ENCODE measurements at regions not wholly inside any gene's neighbourhood (a gene's known extent, or its start where the extent isn't known, plus 50 kb on each side); places are given as distances from the start of the nearest gene placed in this dataset.
"Not testable (repeated sequence)": the region's sequence is repeated elsewhere in the genome, so short reads cannot be mapped to it uniquely, and the experiment has no call there.

DNA sequence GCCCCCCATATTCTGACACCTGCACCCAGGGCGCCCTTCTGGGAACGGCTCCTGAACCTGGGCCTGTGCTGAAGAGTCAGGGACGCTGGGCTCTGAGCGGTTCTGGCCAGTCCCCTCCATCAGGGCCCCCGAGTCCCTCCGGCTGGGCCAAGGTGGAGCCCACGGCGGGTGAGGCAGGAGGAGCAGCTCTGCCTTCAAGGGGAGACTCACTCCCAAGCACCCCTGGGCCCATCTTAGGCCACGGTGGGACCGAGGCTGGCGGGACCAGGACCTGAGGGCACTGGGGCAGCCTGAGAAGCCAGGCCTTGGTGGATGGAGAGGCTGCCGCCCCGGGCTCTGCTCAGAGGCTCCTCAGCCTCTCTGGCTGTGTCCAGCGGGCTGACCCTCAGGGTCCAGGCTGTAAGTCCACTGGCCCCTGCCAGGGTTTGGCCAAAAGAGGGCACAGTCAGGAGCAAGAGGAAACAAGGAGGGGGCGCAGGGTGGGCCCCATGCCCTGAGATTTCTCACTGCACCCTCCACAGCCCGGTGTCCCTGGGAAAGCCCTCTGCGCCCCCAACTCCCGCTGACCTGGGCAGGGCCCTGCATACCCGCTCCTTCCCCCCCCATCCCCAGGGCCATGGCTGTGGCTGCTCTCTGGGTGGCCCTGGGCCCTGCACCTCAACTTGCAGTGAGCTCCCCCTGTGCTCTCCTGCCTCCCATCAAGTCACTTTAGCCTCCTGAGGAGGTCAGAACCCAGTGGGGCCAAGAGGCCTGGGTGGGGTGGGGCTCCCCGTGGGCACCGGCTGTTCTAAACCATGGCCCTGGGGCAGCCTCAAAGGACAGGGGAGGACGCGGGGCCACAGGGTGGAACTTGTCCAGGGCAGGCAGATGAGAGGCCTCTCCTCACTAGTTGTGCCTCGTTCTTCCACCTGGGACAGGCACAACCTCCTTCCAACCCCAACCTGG, 266.4 kb upstream of the SFSWAP start:
- in situ Hi-C loops (cut with HindIII; ENCODE audit: low sequenced_read_pairs), result no loop called here

DNA sequence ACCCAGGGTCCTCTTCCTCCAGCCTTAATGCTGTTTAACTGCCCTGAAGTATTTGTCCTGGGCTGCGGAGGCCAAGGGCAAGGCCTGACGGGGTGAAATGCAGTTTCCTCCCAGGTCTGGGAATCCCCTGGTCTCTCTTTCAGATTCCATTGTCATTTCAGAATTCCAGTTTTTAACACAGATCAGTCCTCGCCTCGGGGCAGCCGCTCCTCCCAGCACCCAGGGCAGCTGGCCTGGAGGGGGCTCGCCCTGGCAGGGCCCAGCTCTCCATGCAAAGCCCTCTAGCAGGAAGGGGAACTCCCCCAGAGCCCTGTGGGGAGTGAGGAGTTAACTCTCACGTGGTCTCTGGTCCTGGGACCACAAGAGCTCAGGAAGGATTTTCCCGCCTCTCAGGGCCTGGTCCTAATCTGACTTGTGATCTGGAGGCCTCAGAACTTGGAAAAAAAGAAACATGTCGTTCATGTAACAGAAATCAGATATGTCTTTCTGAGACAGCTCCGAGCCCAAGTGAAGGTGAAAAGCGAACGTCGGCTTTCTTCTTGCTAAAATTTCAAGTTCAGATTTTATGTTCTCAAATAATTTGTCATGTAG, 265.6 kb upstream of the SFSWAP start:
- in situ Hi-C loops (cut with HindIII; ENCODE audit: low sequenced_read_pairs), result no loop called here

DNA sequence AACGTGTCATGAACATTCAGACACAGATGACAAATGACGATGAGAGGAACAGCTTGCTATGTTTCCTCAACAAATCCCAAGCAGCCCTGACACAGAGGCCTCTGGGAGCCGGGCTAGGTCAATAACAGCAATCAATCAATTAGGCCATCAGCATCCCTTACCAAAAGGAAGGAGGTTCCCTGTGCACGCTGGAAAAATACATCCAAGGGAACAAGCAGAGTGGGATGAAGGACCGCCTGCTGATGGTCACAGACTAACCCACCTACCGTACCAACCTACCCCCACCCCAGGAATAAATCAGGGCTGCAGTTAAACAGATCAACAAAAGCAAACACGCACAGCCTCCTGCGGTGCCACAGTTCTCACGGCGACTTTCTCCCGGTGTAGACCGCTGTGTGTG, 265.1 kb upstream of the SFSWAP start:
- in situ Hi-C loops (cut with HindIII; ENCODE audit: low sequenced_read_pairs), result no loop called here

DNA sequence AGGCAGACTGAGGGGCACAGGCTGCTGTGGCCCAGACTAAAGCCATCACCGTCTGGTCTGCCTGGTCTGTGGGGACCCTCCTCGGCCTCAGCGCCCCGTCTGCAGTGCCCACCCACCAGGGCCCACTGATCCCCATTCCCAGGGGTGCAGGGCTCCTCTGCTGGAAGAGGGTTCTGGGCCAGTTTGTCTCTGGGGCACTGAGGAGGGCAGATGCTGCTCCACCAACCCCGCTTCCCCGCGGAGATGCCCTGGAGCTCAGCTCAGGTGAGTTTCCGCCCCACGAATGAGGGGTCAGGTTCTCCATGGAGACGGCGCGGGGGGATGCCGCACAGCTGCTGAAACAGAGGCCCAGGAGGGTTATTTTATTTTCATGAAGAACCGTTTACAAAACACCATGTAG, 263.3 kb upstream of the SFSWAP start:
- in situ Hi-C loops (cut with HindIII; ENCODE audit: low sequenced_read_pairs), result not testable (repeated sequence)

DNA sequence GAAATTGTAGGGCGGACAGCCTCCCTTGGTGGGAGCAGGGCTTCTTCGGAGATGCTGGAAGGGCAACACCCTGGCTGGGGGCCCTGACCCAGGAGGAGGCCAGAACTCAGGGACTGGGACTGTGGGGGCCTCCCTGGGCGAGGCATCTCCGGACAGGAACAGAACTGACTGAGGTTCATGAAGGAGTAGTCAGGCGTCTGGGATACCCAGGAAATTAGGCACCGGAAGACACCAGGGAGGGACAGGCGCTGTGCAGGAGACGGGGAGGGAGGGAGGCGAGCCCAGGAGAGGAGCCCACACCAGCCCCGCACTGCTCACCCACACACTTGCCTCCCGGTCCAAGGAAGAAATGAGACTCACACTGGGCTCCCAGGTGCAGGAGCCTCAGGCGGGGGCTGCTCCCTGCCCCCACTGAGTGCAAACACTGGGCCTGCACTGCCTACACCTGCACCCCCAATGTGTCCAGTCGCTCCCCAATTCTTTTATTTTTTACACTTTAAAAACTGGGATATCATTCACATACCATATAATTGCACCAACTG, 262.6 kb upstream of the SFSWAP start:
- in situ Hi-C loops (cut with HindIII; ENCODE audit: low sequenced_read_pairs), result no loop called here

DNA sequence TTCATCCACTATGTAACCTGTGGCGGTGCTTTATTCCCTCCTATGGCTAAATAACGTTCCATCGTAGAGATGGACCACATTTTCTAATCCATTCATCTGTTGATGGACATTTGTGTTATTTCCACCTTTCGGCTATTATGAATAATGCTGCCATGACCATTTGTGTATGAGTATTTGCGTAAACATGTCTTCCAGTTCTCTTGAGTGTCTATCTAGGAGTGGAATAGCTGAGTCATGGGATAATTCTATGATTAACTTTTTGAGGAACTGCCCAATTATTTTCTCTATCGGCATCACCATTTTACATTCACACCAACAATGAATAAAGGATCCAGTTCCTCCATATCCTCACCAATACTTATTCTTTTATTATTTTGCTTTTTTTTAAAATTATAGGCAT, 261.9 kb upstream of the SFSWAP start:
- in situ Hi-C loops (cut with HindIII; ENCODE audit: low sequenced_read_pairs), result no loop called here

DNA sequence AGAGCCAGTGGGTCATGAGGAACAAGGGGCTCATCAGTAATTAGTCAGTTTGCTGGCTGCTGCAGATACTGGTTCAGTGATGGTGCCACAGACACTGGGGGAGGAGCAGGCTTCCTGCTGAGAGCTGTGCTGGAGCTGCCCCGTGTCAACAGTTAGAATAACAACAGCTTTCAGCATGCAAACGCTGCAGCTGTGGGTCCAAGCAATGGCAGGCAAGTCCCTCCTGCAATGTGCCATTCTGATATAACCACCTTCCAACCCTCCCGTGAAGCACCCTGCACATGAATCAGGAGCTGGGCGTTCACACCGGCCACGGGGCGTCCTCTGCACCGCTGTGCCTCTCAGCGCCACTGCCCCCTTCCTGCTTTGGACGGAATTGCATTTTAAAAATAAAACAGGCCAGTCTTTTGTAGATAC, 258.4 kb upstream of the SFSWAP start:
- in situ Hi-C loops (cut with HindIII; ENCODE audit: low sequenced_read_pairs), result no loop called here

DNA sequence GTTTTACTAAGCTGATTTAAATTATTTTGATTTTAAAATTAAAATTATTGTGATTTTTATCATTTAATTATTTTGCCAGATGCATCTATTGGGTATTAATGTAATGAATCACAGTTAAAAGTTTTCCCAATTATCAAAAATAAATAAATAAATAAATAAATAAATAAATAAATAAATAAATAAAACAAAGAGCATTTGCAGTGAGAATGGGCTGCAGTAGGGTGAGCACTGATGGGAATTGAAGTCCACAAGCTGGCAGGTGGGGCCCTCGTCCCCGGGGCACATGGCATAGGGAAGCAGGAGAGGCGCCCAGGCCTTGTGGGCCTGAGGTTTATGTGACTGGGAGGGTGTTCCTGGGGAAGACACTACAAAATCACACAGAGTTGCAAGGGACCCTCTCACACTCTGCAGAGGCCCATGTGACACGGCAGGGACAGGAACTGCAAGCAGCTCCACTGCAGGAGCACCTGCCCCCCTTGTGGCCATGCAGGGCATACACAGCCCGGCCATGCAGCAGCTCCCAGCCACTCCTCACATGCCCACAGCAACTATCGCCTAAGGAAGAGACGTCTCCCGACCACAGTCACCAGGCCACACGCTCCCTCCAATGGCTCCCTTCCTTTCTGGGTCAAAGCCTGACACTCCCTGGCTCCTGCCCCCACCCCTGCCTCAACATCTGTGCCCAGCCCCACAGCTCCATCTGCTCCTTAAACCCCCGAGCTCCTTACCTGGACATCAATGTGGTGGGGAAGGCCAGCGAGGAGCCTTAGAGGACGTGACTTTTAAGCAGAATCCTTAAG, 256.3 kb upstream of the SFSWAP start:
- in situ Hi-C loops (cut with HindIII; ENCODE audit: low sequenced_read_pairs), result no loop called here

DNA sequence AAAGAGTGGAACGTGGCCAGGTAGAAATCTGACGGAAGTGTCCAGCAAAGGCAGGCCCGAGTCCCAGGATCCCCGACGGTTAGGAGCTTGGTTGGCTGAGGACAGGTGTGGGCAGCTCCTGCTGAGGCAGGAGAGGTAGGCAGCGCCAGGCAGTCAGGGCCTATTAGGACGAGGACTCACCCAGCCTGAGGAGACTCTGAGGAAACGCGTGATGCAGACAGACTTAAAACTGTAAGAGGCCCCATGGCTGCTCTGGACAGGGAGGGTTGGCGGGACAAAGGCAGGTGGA, 255.7 kb upstream of the SFSWAP start:
- in situ Hi-C loops (cut with HindIII; ENCODE audit: low sequenced_read_pairs), result no loop called here

DNA sequence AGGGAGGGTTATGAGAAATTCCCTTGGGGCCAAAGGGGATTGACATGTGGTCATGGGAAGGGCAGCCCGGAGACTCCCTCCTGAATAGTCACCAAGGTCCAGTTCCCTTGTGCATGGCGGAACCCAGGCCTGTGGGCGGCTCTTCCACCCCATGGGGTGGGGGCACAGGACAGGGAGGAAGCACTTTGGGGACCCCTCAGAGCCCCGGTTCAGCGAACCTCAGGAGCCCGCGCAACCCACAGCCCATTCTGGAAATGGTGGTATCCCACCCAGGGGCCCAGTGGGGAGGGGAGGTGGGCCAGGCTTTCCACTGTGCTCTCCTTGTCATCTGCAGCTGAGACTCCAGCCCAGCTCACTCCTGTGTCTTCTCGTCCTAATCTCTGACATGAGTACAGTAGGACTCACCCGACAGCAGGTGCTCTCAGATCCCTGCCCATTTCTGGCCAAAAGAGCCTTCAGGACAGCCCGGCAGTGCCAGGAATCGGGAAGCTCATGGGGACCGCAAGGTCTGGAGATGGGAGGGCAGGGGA, 255.2 kb upstream of the SFSWAP start:
- in situ Hi-C loops (cut with HindIII; ENCODE audit: low sequenced_read_pairs), result no loop called here

DNA sequence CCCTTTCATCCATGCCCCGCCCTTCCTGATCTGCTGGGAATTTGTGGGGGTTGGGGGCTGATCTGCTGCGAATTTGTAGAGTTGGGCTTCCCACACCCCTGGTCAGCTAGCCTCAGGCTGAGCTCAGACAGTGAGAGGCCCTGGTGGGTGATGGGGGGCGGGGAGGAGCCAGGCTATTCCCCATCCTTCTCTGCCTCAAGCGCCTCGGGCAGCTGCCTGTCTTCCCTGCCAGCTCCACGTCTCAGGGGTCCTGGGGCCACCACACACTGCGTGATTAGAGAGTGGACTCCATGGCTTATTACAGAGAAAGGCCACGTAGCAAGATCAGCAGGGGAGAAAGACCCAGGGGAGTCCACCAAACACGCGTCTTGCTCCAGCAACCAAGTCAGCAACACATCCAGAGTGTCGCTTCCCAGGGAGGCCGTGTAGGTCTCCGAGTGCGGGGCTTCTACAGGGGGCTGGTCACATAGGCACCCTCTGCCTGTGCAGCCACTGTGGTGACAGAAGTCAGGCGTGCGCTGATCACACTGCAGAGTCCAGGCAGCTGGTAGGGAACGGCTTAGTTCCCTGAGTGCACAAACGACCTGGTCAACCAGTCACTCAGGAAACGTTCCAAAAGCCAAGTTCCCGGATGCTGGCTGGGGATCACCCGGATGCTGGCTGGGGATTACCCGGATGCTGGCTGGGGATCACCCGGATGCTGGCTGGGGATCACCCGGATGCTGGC, 254.4 kb upstream of the SFSWAP start:
- in situ Hi-C loops (cut with HindIII; ENCODE audit: low sequenced_read_pairs), result no loop called here

DNA sequence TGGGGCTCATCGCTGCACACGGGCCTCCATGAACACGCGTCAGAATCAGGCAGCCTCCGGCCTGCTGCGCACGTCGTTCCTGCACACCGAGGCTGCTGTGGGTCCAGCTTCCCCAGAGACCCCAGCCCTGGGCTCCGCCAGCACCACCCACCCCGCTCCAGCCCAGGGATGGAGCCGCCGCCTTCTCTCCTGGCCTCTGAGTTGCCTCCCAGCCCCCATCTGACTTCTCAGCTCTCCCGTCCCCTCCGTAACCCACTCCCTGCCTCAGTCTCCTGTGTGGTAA, 253.9 kb upstream of the SFSWAP start:
- in situ Hi-C loops (cut with HindIII; ENCODE audit: low sequenced_read_pairs), result no loop called here

DNA sequence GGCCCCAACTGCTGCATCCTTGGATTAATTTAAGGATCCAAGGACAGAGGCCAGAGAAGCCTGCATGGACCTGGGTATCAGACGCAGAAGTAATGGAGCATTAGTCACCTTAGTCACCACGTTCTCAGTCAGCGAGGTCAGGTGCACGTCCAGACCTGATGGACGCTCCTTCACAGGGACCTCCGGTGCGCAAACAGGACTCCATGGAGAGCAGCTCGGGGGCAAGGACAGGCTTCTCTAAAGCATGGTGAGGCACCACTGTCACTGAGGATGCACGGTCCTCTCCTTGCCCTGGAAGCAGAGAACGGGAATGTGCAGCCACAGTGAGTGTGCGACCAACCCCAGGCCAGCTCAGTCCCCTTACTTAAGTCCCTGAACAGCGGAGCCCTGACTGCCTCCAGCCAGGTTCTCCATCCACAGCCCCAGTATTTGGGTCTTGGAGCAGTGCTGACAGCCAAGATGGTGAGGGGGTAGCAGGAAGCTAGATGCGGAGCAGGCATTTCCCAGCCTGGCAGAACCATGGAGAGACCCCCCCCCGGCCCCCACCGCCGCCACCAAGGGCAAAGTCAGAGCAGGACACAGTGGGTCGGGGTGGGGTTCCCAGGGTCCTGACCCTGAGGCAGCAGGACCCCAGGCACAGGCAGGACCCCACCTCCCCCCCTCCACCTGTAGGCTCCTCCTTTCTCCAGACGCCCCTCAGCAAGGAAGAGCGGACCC, 253.4 kb upstream of the SFSWAP start:
- in situ Hi-C loops (cut with HindIII; ENCODE audit: low sequenced_read_pairs), result no loop called here

DNA sequence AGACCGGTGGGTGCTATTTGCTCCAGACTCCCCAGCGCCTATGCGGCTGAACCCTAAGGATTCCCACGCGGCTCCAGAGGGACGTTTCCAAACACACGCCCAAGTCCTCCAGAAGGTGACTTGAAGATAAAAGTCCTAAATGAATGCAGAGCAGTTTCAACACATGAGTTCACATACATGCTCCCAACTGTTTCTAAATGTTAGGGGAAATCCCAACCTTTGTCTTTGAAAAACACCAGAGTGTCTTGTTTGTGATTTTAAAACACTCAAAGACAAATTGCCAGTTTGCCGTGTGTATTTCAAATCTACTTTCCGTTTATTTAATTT, 252.9 kb upstream of the SFSWAP start:
- in situ Hi-C loops (cut with HindIII; ENCODE audit: low sequenced_read_pairs), result no loop called here

DNA sequence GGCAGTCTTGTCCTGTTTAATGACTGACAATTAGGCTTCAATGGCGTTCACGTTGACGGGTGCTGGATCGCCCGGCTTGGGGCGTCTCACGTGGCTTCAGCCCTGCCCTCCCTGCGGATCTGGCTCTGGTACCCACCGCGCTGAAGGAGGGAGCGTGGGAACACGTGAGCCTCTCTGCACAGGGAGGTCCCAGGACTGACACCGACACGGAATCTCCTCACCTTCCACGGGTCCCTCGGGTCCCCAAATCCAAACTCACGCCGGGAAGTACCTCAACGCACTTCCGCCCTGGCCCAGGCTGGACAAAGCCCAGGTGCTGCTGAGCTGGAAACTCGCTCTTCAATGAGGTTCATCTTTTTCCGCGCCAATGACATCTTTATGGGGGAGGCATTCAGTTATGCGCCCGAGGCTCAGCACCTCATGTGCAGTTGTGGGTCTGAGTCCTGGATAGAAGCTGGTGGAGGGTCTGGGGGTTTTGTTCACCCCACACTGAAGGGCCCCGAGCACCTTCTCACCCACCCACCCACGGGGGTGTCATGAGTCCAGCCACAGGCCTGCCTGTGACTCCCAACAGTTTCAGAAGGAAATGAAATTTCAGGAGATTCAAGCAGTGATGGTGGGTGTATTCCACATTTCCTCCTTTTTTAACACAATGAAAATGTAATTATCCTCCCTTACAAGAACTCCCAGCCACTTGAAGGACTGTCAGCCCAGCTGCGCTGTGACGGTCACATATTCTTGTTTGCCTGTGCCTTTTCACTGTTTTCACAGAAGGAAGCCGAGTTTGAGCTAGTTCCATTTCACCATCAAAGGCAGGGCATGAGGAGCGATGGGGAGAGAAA, 251.7 kb upstream of the SFSWAP start:
- in situ Hi-C loops (cut with HindIII; ENCODE audit: low sequenced_read_pairs), result no loop called here

DNA sequence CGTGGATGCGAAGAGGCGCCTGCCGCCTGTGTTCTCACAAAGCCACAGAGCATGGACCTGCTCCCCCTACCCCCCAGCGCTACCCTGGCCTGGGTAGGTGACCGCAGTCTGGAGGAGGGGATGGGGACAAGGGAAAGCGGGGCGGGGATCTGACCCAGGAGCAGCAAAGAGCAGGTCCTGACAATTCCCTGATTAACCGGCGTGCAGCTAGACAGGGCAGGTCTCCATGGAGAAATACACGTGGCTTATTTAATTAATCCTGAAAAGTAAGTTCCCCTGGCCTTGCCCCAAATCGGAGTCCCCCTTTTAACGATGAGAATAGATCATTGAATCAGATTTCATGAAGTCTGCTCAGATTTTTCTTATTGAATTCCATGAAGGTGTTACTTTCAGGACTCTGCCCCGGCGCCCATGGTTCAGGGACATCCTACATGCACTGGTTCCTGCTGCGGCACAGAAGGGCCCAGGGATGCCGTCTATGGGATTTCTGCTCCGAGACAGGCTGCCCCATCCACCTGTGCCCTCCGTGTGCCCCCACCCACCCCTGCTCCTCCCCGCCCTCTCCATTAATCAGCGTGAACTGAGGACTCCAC, 251.0 kb upstream of the SFSWAP start:
- in situ Hi-C loops (cut with HindIII; ENCODE audit: low sequenced_read_pairs), result no loop called here

DNA sequence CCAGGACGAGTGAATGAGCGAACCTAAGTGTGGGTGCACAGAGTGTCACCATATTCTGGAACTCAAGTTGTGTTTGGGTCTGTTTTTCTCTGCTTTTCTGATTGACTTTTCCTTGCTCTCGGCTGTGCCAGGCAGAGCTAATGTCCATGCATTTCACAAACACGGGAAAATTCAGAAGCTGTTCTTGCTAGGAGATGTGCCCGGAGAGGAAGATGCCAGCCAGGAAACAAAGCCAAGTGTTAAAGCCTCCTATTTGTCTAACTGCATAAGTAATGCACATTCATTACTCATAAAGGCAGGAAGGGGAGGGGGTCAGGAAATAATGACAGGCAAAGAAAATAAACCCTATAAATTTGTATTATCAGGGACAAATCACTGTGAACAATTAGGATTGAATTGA, 250.4 kb upstream of the SFSWAP start:
- in situ Hi-C loops (cut with HindIII; ENCODE audit: low sequenced_read_pairs), result no loop called here

DNA sequence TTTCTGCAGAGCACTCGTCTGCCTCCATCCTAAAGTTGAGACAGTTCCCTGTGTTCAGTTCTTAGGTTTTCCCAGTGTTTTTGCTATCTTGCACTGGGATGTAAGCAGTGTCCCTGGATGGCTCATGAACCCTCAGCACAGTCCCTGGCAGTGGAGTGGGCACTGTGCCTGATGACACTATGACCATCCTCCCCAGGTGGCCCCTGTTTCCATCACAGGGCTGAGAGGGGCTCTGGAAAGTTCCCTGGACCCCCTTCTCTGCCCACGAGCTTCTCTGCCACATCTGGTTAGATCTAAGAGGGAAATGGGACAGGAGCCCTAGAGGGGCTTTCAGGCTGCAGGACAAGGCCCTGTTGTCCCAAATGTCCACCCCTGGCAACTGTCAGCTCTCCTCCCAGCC, 249.8 kb upstream of the SFSWAP start:
- in situ Hi-C loops (cut with HindIII; ENCODE audit: low sequenced_read_pairs), result no loop called here

DNA sequence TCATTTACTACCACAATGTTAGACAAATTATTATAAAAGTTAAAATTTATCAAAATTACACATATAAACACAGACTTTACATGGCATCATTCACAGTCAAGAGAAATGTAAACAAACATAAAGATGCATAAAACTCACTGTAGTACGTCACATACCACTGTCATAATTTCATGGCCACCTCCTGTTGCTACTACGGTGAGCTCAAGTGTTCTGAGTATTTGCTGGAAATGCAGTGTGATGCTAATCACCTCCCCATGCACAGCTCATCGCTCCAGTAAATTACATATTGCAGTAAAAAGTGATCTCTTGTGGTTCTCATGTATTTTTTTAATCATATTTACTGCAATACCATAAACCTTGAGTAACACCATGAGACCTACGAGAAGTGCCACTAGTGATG, 247.7 kb upstream of the SFSWAP start:
- in situ Hi-C loops (cut with HindIII; ENCODE audit: low sequenced_read_pairs), result no loop called here

Data from endothelial cell of hepatic sinusoid (primary cell).